Thyroid gland (tissue), 4 donors: ENCODE measurements at regions not wholly inside any gene's neighbourhood (a gene's known extent, or its start where the extent isn't known, plus 50 kb on each side); places are given as distances from the start of the nearest gene placed in this dataset.

Experiments used
- DNase-seq, 2 donors: peaks; one replicate each; pipeline ENCODE4 v3.0.0-alpha.2; 2019
- H3K27ac ChIP-seq, 3 donors: fragments of 200-600 bp; sonication (generic); 1 replicate in 2 of 3; 2 replicates in 1 of 3; pipeline ENCODE4 v1.5.1; 2016 to 2019; ENCODE audit warnings: mild to moderate bottlenecking in 1 of 3, moderate library complexity in 1 of 3
- H3K27me3 ChIP-seq: fragments of 200-600 bp; sonication (generic); one replicate; pipeline ENCODE4 v1.5.1; 2019
- H3K36me3 ChIP-seq, 2 donors: fragments of 200-600 bp; sonication (generic); one replicate each; pipeline ENCODE4 v1.5.1; 2016 to 2019
- H3K4me1 ChIP-seq, 2 donors: fragments of 200-600 bp; sonication (generic); one replicate each; pipeline ENCODE4 v1.5.1; 2017 to 2019
- H3K4me3 ChIP-seq, 3 donors: fragments of 200-600 bp; sonication (generic); replicated peaks in 1 of 3; 1 replicate in 2 of 3; 2 replicates in 1 of 3; pipeline ENCODE4 v1.5.1; 2016; ENCODE audit warnings: mild to moderate bottlenecking in 1 of 3
- H3K9me3 ChIP-seq: fragments of 200-600 bp; sonication (generic); one replicate; pipeline ENCODE4 v1.5.1; 2017
- POLR2A ChIP-seq, 2 donors: fragments of 450-650 bp; IDR thresholded peaks; one replicate each; pipeline ENCODE4 v1.6.1; 2017; ENCODE audit warnings: antibody characterized with exemption in 2 of 2, mild to moderate bottlenecking in 2 of 2, moderate library complexity in 1 of 2
- WGBS, 2 donors: methylation state at CpG; one replicate each; pipeline ENCODE4 v1.1.5; 2017; 5-methylcytosine and 5-hydroxymethylcytosine counted together
- intact Hi-C: fragments of 100-400 bp; cut with DNase I; formaldehyde crosslinking; loops from one replicate; pipeline ENCODE4 v1.15.1; 2023
- TF ChIP-seq, protein P1 (sequence below), 6 experiments: fragments of 200-600 bp in 3 of 6; fragments of 450-650 bp in 3 of 6; sonication (generic) in 3 of 6; IDR thresholded peaks; one replicate each; pipeline ENCODE4 v1.5.1; 2016 to 2019; ENCODE audit warnings: antibody characterized with exemption in 6 of 6, mild to moderate bottlenecking in 2 of 6, inconsistent platforms in 1 of 6, moderate library complexity in 1 of 6

DNA sequence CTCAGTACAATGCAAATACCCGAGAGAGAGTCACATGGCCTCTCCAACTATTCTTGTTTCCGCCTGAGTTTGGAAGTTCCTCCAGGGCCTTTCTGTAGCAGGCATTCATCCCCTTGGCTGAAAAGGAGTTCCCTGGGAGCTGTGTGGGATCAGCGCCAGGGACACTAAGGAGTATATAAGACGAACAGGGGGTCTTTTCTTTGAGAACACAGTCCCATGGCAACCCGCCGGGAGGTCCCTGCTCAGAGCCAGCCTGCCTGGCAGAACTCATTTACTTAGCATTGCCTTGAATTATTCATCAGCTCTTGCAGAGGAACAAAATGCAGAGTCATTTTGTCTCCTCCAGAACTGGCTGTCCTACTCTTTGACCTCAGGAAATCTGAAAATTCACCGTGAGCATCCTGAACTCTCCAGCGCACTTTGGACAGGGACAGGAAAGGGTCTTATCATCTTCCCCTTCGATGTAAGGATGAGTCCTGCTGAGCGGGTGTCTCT is 120.4 kb upstream of the OSMR start:
- Histone ChIP-seq H3K27ac (no peak overlapping the region), H3K27me3 (no peaks in the 10 kb centered on the region), H3K9me3 (no peaks in the 10 kb centered on the region), H3K4me1 (no peaks in the 10 kb centered on the region), H3K4me3 (no peak overlapping the region), H3K36me3 (no peaks in the 10 kb centered on the region)
- intact Hi-C loops = no loop called here
- 73% methylated on average over 10 of the region's 10 CpGs for WGBS, 2 donors
- no peak for DNase-seq
- TF ChIP-seq, protein P1, sequence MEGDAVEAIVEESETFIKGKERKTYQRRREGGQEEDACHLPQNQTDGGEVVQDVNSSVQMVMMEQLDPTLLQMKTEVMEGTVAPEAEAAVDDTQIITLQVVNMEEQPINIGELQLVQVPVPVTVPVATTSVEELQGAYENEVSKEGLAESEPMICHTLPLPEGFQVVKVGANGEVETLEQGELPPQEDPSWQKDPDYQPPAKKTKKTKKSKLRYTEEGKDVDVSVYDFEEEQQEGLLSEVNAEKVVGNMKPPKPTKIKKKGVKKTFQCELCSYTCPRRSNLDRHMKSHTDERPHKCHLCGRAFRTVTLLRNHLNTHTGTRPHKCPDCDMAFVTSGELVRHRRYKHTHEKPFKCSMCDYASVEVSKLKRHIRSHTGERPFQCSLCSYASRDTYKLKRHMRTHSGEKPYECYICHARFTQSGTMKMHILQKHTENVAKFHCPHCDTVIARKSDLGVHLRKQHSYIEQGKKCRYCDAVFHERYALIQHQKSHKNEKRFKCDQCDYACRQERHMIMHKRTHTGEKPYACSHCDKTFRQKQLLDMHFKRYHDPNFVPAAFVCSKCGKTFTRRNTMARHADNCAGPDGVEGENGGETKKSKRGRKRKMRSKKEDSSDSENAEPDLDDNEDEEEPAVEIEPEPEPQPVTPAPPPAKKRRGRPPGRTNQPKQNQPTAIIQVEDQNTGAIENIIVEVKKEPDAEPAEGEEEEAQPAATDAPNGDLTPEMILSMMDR (IDR thresholded peaks at IDR 0.05) = no peak
- TF ChIP-seq POLR2A (IDR thresholded peaks at IDR 0.05) = no peak

DNA sequence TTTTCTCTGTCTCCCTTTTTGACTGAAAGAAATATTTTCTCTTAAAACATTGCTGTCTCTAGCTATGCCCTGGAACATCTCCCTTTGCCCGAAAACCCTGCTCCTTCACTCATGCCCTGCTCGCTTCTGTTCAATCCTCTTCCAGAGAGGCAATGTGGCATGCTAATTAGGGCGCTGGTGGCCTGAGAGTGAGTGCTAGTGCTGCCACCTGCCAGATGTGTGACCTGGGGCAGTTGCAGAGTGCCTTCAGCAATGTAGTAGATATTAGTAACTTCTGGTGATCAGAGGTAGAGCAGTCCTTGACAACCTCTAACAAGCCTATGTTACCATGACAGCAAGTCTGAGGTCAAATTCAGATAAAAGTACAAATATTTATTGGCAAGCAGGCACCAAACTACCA is 119.5 kb upstream of the OSMR start:
- Histone ChIP-seq H3K27ac (no peak overlapping the region), H3K4me1 (no peaks in the 10 kb centered on the region), H3K36me3 (no peaks in the 10 kb centered on the region), H3K27me3 (no peaks in the 10 kb centered on the region), H3K9me3 (no peaks in the 10 kb centered on the region), H3K4me3 (no peak overlapping the region)
- no peak for DNase-seq
- intact Hi-C loops = no loop called here
- WGBS, 2 donors = 99% methylated on average over 3 of the region's 3 CpGs
- no peak for TF ChIP-seq POLR2A (IDR thresholded peaks at IDR 0.05)

GRCh38 chr5:38728029-38728428 is 117.8 kb upstream of the OSMR start:
- H3K4me3 ChIP-seq = no peak overlapping the region
- H3K36me3 ChIP-seq = no peaks in the 10 kb centered on the region
- intact Hi-C loops = no loop called here
- no peak for TF ChIP-seq POLR2A (IDR thresholded peaks at IDR 0.05)
- TF ChIP-seq, protein P1 (IDR thresholded peaks at IDR 0.05) = no peak
- DNase-seq = no peak
- no peaks in the 10 kb centered on the region for H3K9me3 ChIP-seq
- H3K27me3 ChIP-seq = no peaks in the 10 kb centered on the region
- 70 to 81% methylated on average over 3 of the region's 3 CpGs for WGBS, 2 donors
- H3K4me1 ChIP-seq = no peaks in the 10 kb centered on the region
- no peak overlapping the region for H3K27ac ChIP-seq

GRCh38 chr5:38731461-38731860 is 114.4 kb upstream of the OSMR start:
- no peak for DNase-seq
- 75 to 76% methylated on average over 4 of the region's 4 CpGs for WGBS, 2 donors
- Histone ChIP-seq H3K27ac (no peak overlapping the region), H3K9me3 (no peaks in the 10 kb centered on the region), H3K27me3 (no peaks in the 10 kb centered on the region), H3K4me3 (no peak overlapping the region), H3K4me1 (no peaks in the 10 kb centered on the region), H3K36me3 (no peaks in the 10 kb centered on the region)
- intact Hi-C loops = no loop called here
- no peak for TF ChIP-seq POLR2A (IDR thresholded peaks at IDR 0.05)
- TF ChIP-seq, protein P1 (IDR thresholded peaks at IDR 0.05) = no peak

DNA sequence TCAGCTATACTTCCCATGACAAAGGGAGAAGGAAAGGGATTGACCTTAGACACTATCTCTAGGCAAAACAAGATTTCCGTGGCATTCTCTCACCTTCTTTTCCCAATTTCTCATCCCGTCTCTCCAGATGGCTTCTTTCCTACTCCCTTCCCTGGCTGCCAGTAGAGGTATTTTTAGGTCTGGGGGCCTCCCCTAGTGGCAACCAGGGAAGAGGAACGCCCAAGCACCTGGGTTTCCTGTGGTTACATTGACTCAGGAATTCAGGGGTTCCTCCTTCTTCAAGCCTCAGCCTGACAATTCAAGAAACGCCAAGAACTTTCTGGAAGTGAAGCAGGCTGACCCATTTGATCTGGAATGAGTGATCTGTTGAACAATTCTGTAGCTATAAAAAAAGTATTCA is 111.5 kb upstream of the OSMR start:
- TF ChIP-seq, protein P1 (IDR thresholded peaks at IDR 0.05) = no peak
- no peak for TF ChIP-seq POLR2A (IDR thresholded peaks at IDR 0.05)
- 72 to 76% methylated on average over 4 of the region's 4 CpGs for WGBS, 2 donors
- Histone ChIP-seq H3K27me3 (no peaks in the 10 kb centered on the region), H3K4me1 (no peaks in the 10 kb centered on the region), H3K27ac (no peak overlapping the region), H3K9me3 (no peaks in the 10 kb centered on the region), H3K4me3 (no peak overlapping the region), H3K36me3 (no peaks in the 10 kb centered on the region)
- intact Hi-C loops = no loop called here
- no peak for DNase-seq

DNA sequence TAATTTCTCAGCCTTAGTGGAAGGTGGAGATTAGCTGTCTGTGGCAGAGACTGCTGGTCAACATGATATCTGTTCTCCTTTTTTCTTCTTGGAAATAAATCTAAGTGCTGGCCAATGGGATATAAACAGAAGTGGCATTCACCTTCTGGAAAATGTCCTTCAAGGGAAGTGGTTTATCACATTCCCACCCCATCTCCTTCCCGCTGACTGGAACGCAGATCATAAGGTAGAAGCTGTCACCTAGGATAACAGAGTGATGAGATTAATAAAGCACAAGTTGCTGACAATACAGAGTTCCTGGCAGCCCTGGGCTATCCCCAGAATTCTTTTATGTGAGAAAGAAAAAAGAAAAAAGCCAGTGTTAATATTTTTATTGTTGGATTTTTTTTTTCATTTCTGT is 109.7 kb upstream of the OSMR start:
- no peaks in the 10 kb centered on the region for H3K36me3 ChIP-seq
- WGBS, 2 donors = 74 to 93% methylated on average over 2 of the region's 2 CpGs
- TF ChIP-seq, protein P1 (IDR thresholded peaks at IDR 0.05) = no peak
- TF ChIP-seq POLR2A (IDR thresholded peaks at IDR 0.05) = no peak
- H3K4me3 ChIP-seq = no peak overlapping the region
- DNase-seq = no peak
- no peaks in the 10 kb centered on the region for H3K4me1 ChIP-seq
- H3K9me3 ChIP-seq = no peaks in the 10 kb centered on the region
- H3K27ac ChIP-seq = no peak overlapping the region
- intact Hi-C loops = no loop called here
- H3K27me3 ChIP-seq = no peaks in the 10 kb centered on the region
